GM19397 (cell line): ENCODE measurements at regions not wholly inside any gene's neighbourhood (a gene's known extent, or its start where the extent isn't known, plus 50 kb on each side); places are given as distances from the start of the nearest gene placed in this dataset.
"Not testable (repeated sequence)": the region's sequence is repeated elsewhere in the genome, so short reads cannot be mapped to it uniquely, and the experiment has no call there.

Experiments used
- ATAC-seq: cut with Tn5 transposase; IDR thresholded peaks from one replicate; pipeline ENCODE4 v1.9.1; 2021; ENCODE audit warnings: mild to moderate bottlenecking, moderate library complexity; ENCODE audit not compliant: unreplicated experiment

GRCh38 chr5:7073666-7074065 is 322.3 kb upstream of the ADCY2 start:
- no peak for ATAC-seq

GRCh38 chr5:7074176-7074575 is 321.8 kb upstream of the ADCY2 start:
- ATAC-seq, result no peak

- no peak for ATAC-seq
Measured at GRCh38 chr5:7075470-7075869, 320.5 kb upstream of the ADCY2 start.

- no peak for ATAC-seq
Measured at GRCh38 chr5:7078101-7078500, 317.8 kb upstream of the ADCY2 start.

GRCh38 chr5:7078901-7079300 is 317.0 kb upstream of the ADCY2 start:
- no peak for ATAC-seq

- ATAC-seq, result no peak
Measured at GRCh38 chr5:7080501-7080900, 315.4 kb upstream of the ADCY2 start.

DNA sequence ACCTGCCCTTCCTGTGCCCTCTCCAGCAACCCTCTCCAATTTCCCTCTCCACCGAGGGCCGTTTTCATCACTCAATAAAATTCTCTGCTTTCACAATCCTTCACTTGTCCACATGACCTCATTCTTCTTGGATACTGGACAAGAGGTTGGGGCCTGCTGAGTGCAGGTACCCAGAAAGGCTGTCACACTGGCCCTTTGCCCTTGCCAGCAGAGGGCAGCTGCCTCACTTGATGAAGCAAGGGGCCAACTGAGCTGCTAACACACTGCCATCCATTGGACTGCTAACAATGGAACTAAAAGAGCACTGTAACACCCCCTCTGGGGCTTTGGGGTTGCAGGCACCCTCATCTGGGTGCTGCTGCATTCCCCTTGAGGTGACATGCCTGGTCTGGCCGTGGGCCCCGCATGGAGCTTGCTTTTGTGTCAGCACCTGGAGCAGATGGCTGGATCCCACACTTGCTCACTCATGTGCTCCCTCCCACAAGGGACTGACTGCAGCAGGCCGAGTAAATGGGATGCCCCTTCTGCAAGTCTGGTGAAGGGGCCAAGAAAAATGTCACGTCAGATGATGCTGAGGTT is 308.1 kb upstream of the ADCY2 start:
- no peak for ATAC-seq

DNA sequence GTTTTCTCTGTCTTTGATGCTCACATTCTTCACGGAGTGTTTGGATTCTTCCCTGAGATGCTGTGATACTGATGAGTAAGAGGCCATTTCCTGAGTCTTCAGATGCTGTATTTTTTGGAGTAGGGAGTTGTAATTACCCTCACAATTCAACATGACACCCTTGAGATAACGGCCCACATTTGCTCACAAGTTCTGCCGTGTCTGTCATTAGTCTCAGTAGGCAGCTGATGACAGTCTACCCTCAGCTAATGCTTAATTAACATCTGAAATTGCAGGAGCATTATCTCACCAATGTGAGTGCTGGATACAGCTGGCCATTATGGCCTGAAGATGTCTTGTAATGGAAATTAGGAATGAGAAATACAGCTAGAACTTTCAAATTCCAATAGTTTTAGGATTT is 307.1 kb upstream of the ADCY2 start:
- no peak for ATAC-seq

- no peak for ATAC-seq
Measured at GRCh38 chr5:7094626-7095025, 301.3 kb upstream of the ADCY2 start.

GRCh38 chr5:7096294-7096693 is 299.6 kb upstream of the ADCY2 start:
- ATAC-seq, result no peak

DNA sequence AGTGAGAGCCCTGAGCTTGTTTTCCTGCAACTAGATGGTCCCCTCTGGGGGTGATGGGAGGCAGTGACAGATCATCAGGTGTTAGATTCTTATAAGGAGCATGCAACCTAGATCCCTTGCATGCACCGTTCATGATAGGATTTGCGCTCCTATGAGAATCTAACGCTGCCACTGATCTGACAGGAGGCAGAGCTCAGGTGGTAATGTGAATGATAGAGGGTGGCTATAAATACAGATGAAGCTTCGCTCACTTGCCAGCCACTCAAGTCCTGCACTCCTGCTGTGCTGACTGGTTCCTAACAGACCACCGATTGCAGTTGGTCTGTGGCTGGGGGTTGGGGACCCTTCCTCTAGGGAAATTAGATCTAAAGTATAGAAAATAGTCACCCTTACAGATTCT is 290.6 kb upstream of the ADCY2 start:
- ATAC-seq, result no peak

- no peak for ATAC-seq
Measured at GRCh38 chr5:7117961-7118360, 278.0 kb upstream of the ADCY2 start.

- no peak for ATAC-seq
Measured at GRCh38 chr5:7131680-7132079, 264.3 kb upstream of the ADCY2 start.

DNA sequence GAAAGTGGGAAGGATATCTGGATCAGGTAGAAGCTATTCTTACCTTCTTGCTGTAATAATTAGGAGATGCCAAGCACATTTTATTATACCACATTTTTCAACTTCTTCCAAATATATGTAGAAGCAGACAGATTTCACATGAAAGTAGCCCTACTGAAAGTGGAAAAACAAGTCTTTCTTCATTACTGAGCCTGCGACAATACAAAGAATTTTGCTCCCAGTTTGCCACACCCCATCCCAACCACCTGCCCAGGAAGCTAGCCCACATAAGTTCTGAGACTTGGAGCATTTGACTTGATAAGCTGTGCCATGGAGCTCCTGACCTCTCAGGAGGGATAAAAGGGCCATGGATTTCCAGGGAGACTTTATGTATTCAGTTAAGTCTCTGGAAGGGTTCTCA is 249.1 kb upstream of the ADCY2 start:
- ATAC-seq, result no peak

DNA sequence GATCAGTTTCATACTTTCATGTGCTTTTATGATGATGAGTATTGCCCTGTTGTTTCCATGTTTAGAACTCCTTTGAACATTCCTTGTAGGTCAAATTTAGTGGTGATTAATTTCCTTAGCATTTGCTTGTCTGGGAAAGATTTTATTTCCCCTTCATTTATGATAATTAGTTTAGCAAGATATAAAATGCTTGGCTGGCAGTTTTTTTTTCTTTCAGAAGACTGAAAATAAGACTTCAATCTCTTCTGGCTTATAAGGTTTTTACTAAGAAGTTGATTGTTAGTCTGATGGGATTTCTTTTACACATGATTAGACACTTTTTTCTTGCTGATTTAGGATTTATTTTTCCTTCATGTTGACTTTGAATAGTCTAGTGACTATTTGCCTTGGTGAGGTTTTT is 238.9 kb upstream of the ADCY2 start:
- ATAC-seq, result no peak

DNA sequence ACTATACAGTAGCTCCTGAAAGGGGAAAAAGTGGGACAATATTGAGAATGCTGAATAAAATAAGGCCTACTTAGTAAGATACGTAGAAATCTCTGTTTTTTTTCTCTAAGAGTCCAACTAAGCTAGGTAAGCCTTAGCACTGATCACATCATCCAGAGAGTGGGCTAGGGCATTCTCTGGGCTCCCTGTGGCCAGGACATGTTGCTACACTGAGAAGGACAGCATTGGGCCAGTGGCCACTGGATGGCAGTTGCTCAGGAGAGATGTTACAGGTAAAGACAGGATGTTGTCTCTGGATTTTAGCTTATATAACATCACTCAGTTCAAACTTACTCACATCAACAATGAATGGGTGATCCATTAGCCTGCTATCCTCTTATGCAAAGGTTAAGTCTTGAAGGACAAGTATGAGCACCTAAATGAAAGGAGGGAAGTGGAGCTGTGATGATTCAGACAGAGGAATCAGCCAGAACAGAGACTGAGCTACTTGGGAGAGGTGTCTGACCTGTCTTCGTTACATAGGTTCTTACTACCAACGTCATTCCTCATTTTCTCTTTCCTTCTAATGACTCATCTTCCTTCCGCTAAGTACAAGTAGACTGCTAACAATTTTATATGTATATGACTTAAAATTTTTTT is 226.6 kb upstream of the ADCY2 start:
- no peak for ATAC-seq

DNA sequence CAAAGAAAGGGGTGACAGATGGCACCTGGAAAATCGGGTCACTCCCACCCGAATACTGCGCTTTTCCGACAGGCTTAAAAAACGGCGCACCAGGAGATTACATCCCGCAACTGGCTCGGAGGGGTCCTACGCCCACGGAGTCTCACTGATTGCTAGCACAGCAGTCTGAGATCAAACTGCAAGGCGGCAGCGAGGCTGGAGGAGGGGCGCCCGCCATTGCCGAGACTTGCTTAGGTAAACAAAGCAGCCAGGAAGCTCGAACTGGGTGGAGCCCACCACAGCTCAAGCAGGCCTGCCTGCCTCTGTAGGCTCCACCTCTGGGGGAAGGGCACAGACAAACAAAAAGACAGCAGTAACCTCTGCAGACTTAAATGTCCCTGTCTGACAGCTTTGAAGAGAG is 225.2 kb upstream of the ADCY2 start:
- not testable (repeated sequence) for ATAC-seq

GRCh38 chr5:7179364-7179763 is 216.6 kb upstream of the ADCY2 start:
- no peak for ATAC-seq

GRCh38 chr5:7181841-7182240 is 214.1 kb upstream of the ADCY2 start:
- no peak for ATAC-seq

DNA sequence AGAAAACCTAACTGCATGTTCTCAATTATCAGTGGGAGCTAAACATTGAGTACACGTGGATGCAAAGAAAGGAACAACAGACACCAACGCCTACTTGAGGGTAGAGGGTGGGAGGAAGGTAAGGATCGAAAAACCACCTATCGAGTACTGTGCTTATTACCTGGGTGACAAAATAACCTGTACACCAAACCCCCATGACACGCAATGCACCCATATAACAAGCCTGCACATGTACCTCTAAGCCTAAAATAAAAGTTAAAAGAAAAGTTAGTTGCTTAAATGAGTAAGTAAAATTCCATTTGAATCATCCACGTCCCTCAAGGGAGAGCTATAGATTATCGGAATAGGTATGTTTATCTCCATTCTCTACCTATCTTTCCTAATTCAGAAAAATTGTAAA is 210.2 kb upstream of the ADCY2 start:
- ATAC-seq, result no peak

DNA sequence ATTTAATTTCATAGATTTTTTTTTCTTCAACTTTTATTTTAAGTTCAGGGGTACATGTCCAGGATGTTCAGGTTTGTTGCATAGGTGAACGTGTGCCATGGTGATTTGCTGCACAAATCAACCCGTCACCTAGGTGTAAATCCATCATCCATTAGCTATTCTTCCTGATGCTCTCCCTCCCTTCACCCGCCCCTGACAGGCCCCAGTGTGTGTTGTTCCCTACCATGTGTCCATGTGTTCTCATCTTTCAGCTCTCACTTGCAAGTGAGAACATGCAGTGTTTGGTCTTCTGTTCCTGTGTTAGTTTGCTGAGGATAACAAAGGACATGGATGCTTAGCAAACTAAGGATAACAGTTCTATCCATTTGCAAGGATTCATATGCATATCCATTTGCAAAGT is 209.1 kb upstream of the ADCY2 start:
- no peak for ATAC-seq

DNA sequence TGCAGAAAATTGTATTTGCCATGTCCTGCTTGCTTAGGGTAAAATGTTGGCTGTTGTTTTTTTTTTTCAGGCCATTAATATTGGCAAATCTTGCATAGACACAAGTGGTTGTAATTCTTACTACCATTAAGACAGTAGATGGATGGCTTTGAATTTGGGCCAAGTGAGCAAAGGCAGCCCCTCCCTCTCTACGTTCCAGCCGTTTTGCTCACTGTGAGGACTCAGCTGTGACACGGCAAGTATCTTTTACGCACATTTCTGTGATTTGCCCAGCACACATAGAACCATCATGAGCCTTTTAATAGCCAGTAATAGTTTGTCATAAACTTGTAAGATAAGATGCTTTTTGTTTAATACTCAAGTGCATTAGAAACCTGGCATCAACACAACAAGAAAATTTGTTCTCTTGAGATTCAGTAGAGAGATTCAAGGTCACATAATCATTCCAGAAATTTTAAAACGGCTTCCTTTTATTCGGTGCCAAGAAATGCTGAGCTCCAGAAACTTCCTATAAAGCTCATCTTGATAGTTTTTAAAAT is 205.2 kb upstream of the ADCY2 start:
- no peak for ATAC-seq

- ATAC-seq, result no peak
Measured at GRCh38 chr5:7192016-7192415, 203.9 kb upstream of the ADCY2 start.
